IMR-90 (cell line): ENCODE measurements at regions not wholly inside any gene's neighbourhood (a gene's known extent, or its start where the extent isn't known, plus 50 kb on each side); places are given as distances from the start of the nearest gene placed in this dataset.

ENCODE experiments used
- ATAC-seq: fragments of 200-7000 bp; cut with Tn5 transposase; 2 replicates; pipeline ENCODE4 v1.9.1; 2020; ENCODE audit warnings: low read depth, mild to moderate bottlenecking, moderate library complexity
- BruUV-seq: library from RNA; stranded (reverse); fragments of 400-500 nt; replicated peaks from 2 replicates; lab custom pipeline; 2021; lab: Mats Ljungman, UMichigan
- CTCF ChIA-PET: fragments of 300-600 bp; formaldehyde crosslinking; extraction: SDS; loops from one replicate; lab custom pipeline; 2021; ENCODE audit warnings: antibody characterized with exemption; lab: Yijun Ruan, JAX
- POLR2A ChIA-PET: fragments of 300-600 bp; sonication (Branson Sonifier 250); formaldehyde crosslinking; loops from one replicate; lab custom pipeline; 2022; ENCODE audit warnings: antibody characterized with exemption; ENCODE audit not compliant: unreplicated experiment; lab: Charles Lee
- DNase-seq: peaks from one replicate; pipeline ENCODE4 v3.0.0; 2013
- H2AFZ ChIP-seq: replicated peaks from 2 replicates; pipeline ENCODE3; 2013; ENCODE audit warnings: low read length, mild to moderate bottlenecking; ENCODE audit not compliant: poor library complexity
- H2AK5ac ChIP-seq: 2 replicates; pipeline ENCODE4 v1.6.1; 2013; ENCODE audit warnings: low read depth, low read length, inconsistent platforms
- H2AK9ac ChIP-seq: replicated peaks from 2 replicates; pipeline ENCODE3; 2013; ENCODE audit warnings: mild to moderate bottlenecking, low read depth, low read length, moderate library complexity; ENCODE audit not compliant: poor library complexity
- H2BK120ac ChIP-seq: 2 replicates; pipeline ENCODE4 v1.6.1; 2013; ENCODE audit warnings: low read depth, low read length, inconsistent platforms
- H2BK15ac ChIP-seq: 3 replicates; pipeline ENCODE4 v1.6.1; 2013; ENCODE audit warnings: low read depth, low read length, inconsistent platforms
- H2BK20ac ChIP-seq: 2 replicates; pipeline ENCODE4 v1.6.1; 2013; ENCODE audit warnings: low read depth, mild to moderate bottlenecking, inconsistent platforms, low read length, moderate library complexity
- H2BK5ac ChIP-seq: 2 replicates; pipeline ENCODE4 v1.6.1; 2013; ENCODE audit warnings: mild to moderate bottlenecking, low read depth, low read length, inconsistent platforms; ENCODE audit not compliant: poor library complexity, severe bottlenecking
- H3K14ac ChIP-seq: replicated peaks from 2 replicates; pipeline ENCODE4 v1.6.1; 2013; ENCODE audit warnings: low read depth, low read length, inconsistent platforms
- H3K18ac ChIP-seq: 2 replicates; pipeline ENCODE4 v1.6.1; 2013; ENCODE audit warnings: low read depth, low read length, control low read depth
- H3K23ac ChIP-seq: 2 replicates; pipeline ENCODE4 v1.6.1; 2013; ENCODE audit warnings: low read depth, low read length, inconsistent platforms
- H3K27ac ChIP-seq: 2 replicates; pipeline ENCODE4 v1.5.1; 2013; ENCODE audit warnings: mild to moderate bottlenecking, control low read depth, low read length; ENCODE audit not compliant: insufficient read depth
- H3K27me3 ChIP-seq: 2 replicates; pipeline ENCODE4 v1.6.1; 2013; ENCODE audit warnings: low read length; ENCODE audit not compliant: control insufficient read depth, insufficient read depth
- H3K36me3 ChIP-seq: 2 replicates; pipeline ENCODE4 v1.6.1; 2013; ENCODE audit warnings: low read length, mixed read lengths; ENCODE audit not compliant: control insufficient read depth, insufficient read depth
- H3K4ac ChIP-seq: 2 replicates; pipeline ENCODE4 v1.6.1; 2013; ENCODE audit warnings: low read depth, low read length, inconsistent platforms
- H3K4me1 ChIP-seq: 2 replicates; pipeline ENCODE4 v1.6.1; 2013; ENCODE audit warnings: low read length, mixed read lengths; ENCODE audit not compliant: control insufficient read depth, insufficient read depth
- H3K4me2 ChIP-seq: 2 replicates; pipeline ENCODE4 v1.6.1; 2013; ENCODE audit warnings: low read depth, mild to moderate bottlenecking, control low read depth, low read length, moderate library complexity
- H3K4me3 ChIP-seq: 2 replicates; pipeline ENCODE4 v1.5.1; 2013; ENCODE audit warnings: low read depth, mild to moderate bottlenecking, control low read depth, low read length, moderate library complexity; ENCODE audit not compliant: insufficient read depth
- H3K56ac ChIP-seq: 2 replicates; pipeline ENCODE4 v1.6.1; 2013; ENCODE audit warnings: low read length, inconsistent platforms; ENCODE audit not compliant: insufficient read depth; ENCODE audit errors: extremely low read depth
- H3K79me1 ChIP-seq, 2 experiments: 2 replicates each; pipeline ENCODE4 v1.6.1; 2013; ENCODE audit warnings: low read length in 2 of 2, inconsistent platforms in 1 of 2, low read depth in 1 of 2
- H3K9ac ChIP-seq: 2 replicates; pipeline ENCODE4 v1.6.1; 2013; ENCODE audit warnings: low read depth, low read length, control low read depth
- H3K9me1 ChIP-seq: 2 replicates; pipeline ENCODE4 v1.6.1; 2013; ENCODE audit warnings: low read length, inconsistent platforms; ENCODE audit not compliant: insufficient read depth
- H3K9me3 ChIP-seq: 2 replicates; pipeline ENCODE4 v1.6.1; 2013; ENCODE audit warnings: low read length; ENCODE audit not compliant: control insufficient read depth, insufficient read depth
- H4K20me1 ChIP-seq: 2 replicates; pipeline ENCODE4 v1.6.1; 2013; ENCODE audit warnings: low read length, inconsistent platforms; ENCODE audit not compliant: insufficient read depth
- H4K5ac ChIP-seq: 2 replicates; pipeline ENCODE4 v1.6.1; 2013; ENCODE audit warnings: mild to moderate bottlenecking, low read depth, low read length, control low read depth
- H4K8ac ChIP-seq, 2 experiments: 2 replicates each; pipeline ENCODE4 v1.6.1; 2013; ENCODE audit warnings: low read depth in 2 of 2, low read length in 2 of 2, control low read depth in 1 of 2, inconsistent platforms in 1 of 2
- H4K91ac ChIP-seq: 2 replicates; pipeline ENCODE4 v1.6.1; 2013; ENCODE audit warnings: low read depth, low read length, inconsistent platforms; ENCODE audit not compliant: insufficient read depth
- BHLHE40 ChIP-seq: fragments of 150-350 bp; IDR thresholded peaks from 2 replicates; pipeline ENCODE4 v1.6.1; 2016; ENCODE audit warnings: mild to moderate bottlenecking, low read depth, low read length
- CEBPB ChIP-seq: IDR thresholded peaks from 2 replicates; pipeline ENCODE4 v1.6.1; 2012; ENCODE audit warnings: low read depth, low read length, improper control_type of control experiment
- CHD1 ChIP-seq: IDR thresholded peaks from 2 replicates; pipeline ENCODE4 v1.6.1; 2012; ENCODE audit warnings: low read depth, low read length, improper control_type of control experiment
- CTCF ChIP-seq: conservative IDR thresholded peaks from 2 replicates; pipeline ENCODE4 v1.5.1; 2012; ENCODE audit warnings: mild to moderate bottlenecking, low read depth, low read length, improper control_type of control experiment
- ELK1 ChIP-seq: fragments of 150-350 bp; IDR thresholded peaks from 2 replicates; pipeline ENCODE4 v1.6.1; 2016; ENCODE audit warnings: low read depth, mild to moderate bottlenecking, low read length, moderate library complexity, borderline replicate concordance
- FOS ChIP-seq: fragments of 150-350 bp; IDR thresholded peaks from 2 replicates; pipeline ENCODE4 v1.6.1; 2016; ENCODE audit warnings: low read depth, low read length
- MAFK ChIP-seq: IDR thresholded peaks from 2 replicates; pipeline ENCODE4 v1.6.1; 2012; ENCODE audit warnings: low read depth, low read length, improper control_type of control experiment
- MAZ ChIP-seq: IDR thresholded peaks from 2 replicates; pipeline ENCODE4 v1.6.1; 2012; ENCODE audit warnings: low read depth, mild to moderate bottlenecking, low read length, improper control_type of control experiment, moderate library complexity, borderline replicate concordance
- MXI1 ChIP-seq: IDR thresholded peaks from 2 replicates; pipeline ENCODE4 v1.6.1; 2012; ENCODE audit warnings: low read depth, mild to moderate bottlenecking, low read length, moderate library complexity, borderline replicate concordance
- NFE2L2 ChIP-seq: fragments of 150-350 bp; IDR thresholded peaks from 2 replicates; pipeline ENCODE4 v1.6.1; 2016; ENCODE audit warnings: low read depth, mild to moderate bottlenecking, low read length
- POLR2A ChIP-seq: IDR thresholded peaks from 2 replicates; pipeline ENCODE4 v1.6.1; 2012; ENCODE audit warnings: mild to moderate bottlenecking, low read depth, low read length
- RAD21 ChIP-seq: IDR thresholded peaks from 2 replicates; pipeline ENCODE4 v1.6.1; 2012; ENCODE audit warnings: low read length, improper control_type of control experiment
- RCOR1 ChIP-seq: IDR thresholded peaks from 2 replicates; pipeline ENCODE4 v1.6.1; 2012; ENCODE audit warnings: mild to moderate bottlenecking, low read length, improper control_type of control experiment; ENCODE audit not compliant: insufficient replicate concordance
- RFX5 ChIP-seq: IDR thresholded peaks from 2 replicates; pipeline ENCODE4 v1.8.0; 2012; ENCODE audit warnings: low read depth, mild to moderate bottlenecking, low read length, moderate library complexity
- SMC3 ChIP-seq: fragments of 150-350 bp; IDR thresholded peaks from 2 replicates; pipeline ENCODE4 v1.6.1; 2016; ENCODE audit warnings: low read depth, mild to moderate bottlenecking, antibody characterized with exemption, low read length, moderate library complexity
- USF2 ChIP-seq: fragments of 150-350 bp; IDR thresholded peaks from 2 replicates; pipeline ENCODE4 v1.6.1; 2017; ENCODE audit warnings: mild to moderate bottlenecking, antibody characterized with exemption, low read length, low read depth
- WGBS, 2 experiments: methylation state at CpG; one replicate each; pipeline versions ENCODE4 v1.1.5 to v1.1.7; 2013; ENCODE audit warnings: missing lambda C conversion rate in 2 of 2; ENCODE audit not compliant: insufficient read length in 1 of 2; ENCODE audit errors: extremely low coverage in 2 of 2; 5-methylcytosine and 5-hydroxymethylcytosine counted together
- dilution Hi-C: fragments of 300-500 bp; cut with HindIII; formaldehyde crosslinking; loops from one replicate; pipeline ENCODE4 v1.14.3; 2018; ENCODE audit warnings: low sequenced_read_pairs; ENCODE audit not compliant: unreplicated experiment
- in situ Hi-C: fragments of 300-500 bp; cut with MboI; formaldehyde crosslinking; loops from 3 replicates; pipeline ENCODE4 v1.14.3; 2019; ENCODE audit warnings: low sequenced_read_pairs, inconsistent platforms, mixed read lengths
- intact Hi-C: fragments of 100-400 bp; cut with micrococcal nuclease; formaldehyde crosslinking; loops from 2 replicates; pipeline ENCODE4 v1.10.0; 2022

- POLR2A ChIA-PET: no interaction called here
- Histone ChIP-seq H2BK5ac (no peak overlapping the region), H3K36me3 (no peaks in the 10 kb centered on the region), H4K8ac (no peak overlapping the region), H2AK5ac (no peak overlapping the region), H2AK9ac (no peak overlapping the region), H3K4me1 (no peaks in the 10 kb centered on the region), H2BK120ac (no peak overlapping the region), H3K56ac (no peak overlapping the region), H4K5ac (no peak overlapping the region), H3K79me1 (no peaks in the 10 kb centered on the region), H4K20me1 (no peaks in the 10 kb centered on the region), H3K4me2 (no peak overlapping the region), H3K9me3 (no peaks in the 10 kb centered on the region), H3K9ac (no peak overlapping the region), H3K14ac (no peak overlapping the region), H3K4me3 (no peak overlapping the region), H2BK15ac (no peak overlapping the region), H3K27me3 (no peaks in the 10 kb centered on the region), H4K91ac (no peak overlapping the region), H3K4ac (no peak overlapping the region), H3K9me1 (no peaks in the 10 kb centered on the region), H2BK20ac (no peak overlapping the region), H3K23ac (no peak overlapping the region), H3K18ac (no peak overlapping the region), H2AFZ (no peak overlapping the region), H3K27ac (no peak overlapping the region)
- CTCF ChIA-PET: no interaction called here
- dilution Hi-C loops: no loop called here
- in situ Hi-C loops: no loop called here
- WGBS, 2 experiments: no CpG with 5 or more reads among the region's 1 CpG
- intact Hi-C loops: no loop called here
- ATAC-seq (no peak), DNase-seq (no peak)
- no peak for TF ChIP-seq MXI1
- no peak for TF ChIP-seq CTCF
- no peak for TF ChIP-seq RAD21
- TF ChIP-seq SMC3: no peak
- TF ChIP-seq FOS: no peak
- no peak for TF ChIP-seq BHLHE40
- no peak for TF ChIP-seq NFE2L2
- TF ChIP-seq POLR2A: no peak
- no peak for TF ChIP-seq MAZ
- TF ChIP-seq ELK1: no peak
- no peak for TF ChIP-seq CEBPB
- no peak for TF ChIP-seq RFX5
- no peak for TF ChIP-seq RCOR1
- no peak for TF ChIP-seq MAFK
- TF ChIP-seq USF2: no peak
- TF ChIP-seq CHD1: no peak
- no TSS peak for BruUV-seq
Measured at GRCh38 chr4:17288151-17288550, 223.7 kb downstream of the QDPR start.
